HepG2 (cell line): ENCODE measurements at regions not wholly inside any gene's neighbourhood (a gene's known extent, or its start where the extent isn't known, plus 50 kb on each side); places are given as distances from the start of the nearest gene placed in this dataset.

ENCODE experiments used
- GABPB1 ChIP-seq: IDR thresholded peaks from 2 replicates; pipeline ENCODE4 v1.6.1; 2016; ENCODE audit warnings: mild to moderate bottlenecking, missing genetic modification reagents, moderate library complexity, missing compliant biosample characterization
- POLR2A ChIP-seq, 2 experiments: IDR thresholded peaks; 2 replicates each; pipeline ENCODE4 v1.6.1; 2011; ENCODE audit warnings: low read depth in 2 of 2, low read length in 2 of 2, mild to moderate bottlenecking in 1 of 2, moderate library complexity in 1 of 2; ENCODE audit not compliant: insufficient read depth in 1 of 2
- ZNF207 ChIP-seq: fragments of 450-650 bp; IDR thresholded peaks from 2 replicates; pipeline ENCODE4 v1.6.1; 2016; ENCODE audit warnings: antibody characterized with exemption, borderline replicate concordance
- ZNF747 ChIP-seq: sonication (generic); formaldehyde crosslinking; IDR thresholded peaks from 2 replicates; pipeline ENCODE4 v1.8.1; 2023; ENCODE audit warnings: missing genetic modification reagents, mild to moderate bottlenecking, borderline replicate concordance
- ZNF775 ChIP-seq: sonication (generic); formaldehyde crosslinking; IDR thresholded peaks from 2 replicates; pipeline ENCODE4 v1.4.0; 2020; ENCODE audit warnings: missing genetic modification reagents, mild to moderate bottlenecking, moderate library complexity, borderline replicate concordance
- TF ChIP-seq, protein P1 (sequence below): sonication (generic); formaldehyde crosslinking; IDR thresholded peaks from 2 replicates; pipeline ENCODE4 v1.4.0; 2020; ENCODE audit warnings: missing genetic modification reagents
- TF ChIP-seq, protein P2 (sequence below): sonication (generic); formaldehyde crosslinking; IDR thresholded peaks from 2 replicates; pipeline ENCODE4 v1.5.0; 2020; ENCODE audit warnings: mild to moderate bottlenecking, missing genetic modification reagents, moderate library complexity
- TF ChIP-seq, protein P3 (sequence below): sonication (generic); formaldehyde crosslinking; IDR thresholded peaks from 2 replicates; pipeline ENCODE4 v1.4.0; 2020; ENCODE audit warnings: missing genetic modification reagents

- TF ChIP-seq ZNF207 (no peak), GABPB1 (CRISPR knock-in tag) (no peak), POLR2A (IDR thresholded peaks at IDR 0.05; ENCODE audit: insufficient read depth in 1 of 2, low read depth in 2 of 2, low read length in 2 of 2) (no peak), ZNF747 (CRISPR knock-in tag) (no peak), ZNF775 (no peak)
- TF ChIP-seq, protein P1, sequence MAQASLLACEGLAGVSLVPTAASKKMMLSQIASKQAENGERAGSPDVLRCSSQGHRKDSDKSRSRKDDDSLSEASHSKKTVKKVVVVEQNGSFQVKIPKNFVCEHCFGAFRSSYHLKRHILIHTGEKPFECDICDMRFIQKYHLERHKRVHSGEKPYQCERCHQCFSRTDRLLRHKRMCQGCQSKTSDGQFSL (CRISPR knock-in tag), result no peak
- TF ChIP-seq, protein P2, sequence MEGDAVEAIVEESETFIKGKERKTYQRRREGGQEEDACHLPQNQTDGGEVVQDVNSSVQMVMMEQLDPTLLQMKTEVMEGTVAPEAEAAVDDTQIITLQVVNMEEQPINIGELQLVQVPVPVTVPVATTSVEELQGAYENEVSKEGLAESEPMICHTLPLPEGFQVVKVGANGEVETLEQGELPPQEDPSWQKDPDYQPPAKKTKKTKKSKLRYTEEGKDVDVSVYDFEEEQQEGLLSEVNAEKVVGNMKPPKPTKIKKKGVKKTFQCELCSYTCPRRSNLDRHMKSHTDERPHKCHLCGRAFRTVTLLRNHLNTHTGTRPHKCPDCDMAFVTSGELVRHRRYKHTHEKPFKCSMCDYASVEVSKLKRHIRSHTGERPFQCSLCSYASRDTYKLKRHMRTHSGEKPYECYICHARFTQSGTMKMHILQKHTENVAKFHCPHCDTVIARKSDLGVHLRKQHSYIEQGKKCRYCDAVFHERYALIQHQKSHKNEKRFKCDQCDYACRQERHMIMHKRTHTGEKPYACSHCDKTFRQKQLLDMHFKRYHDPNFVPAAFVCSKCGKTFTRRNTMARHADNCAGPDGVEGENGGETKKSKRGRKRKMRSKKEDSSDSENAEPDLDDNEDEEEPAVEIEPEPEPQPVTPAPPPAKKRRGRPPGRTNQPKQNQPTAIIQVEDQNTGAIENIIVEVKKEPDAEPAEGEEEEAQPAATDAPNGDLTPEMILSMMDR (CRISPR knock-in tag), result no peak
- TF ChIP-seq, protein P3, sequence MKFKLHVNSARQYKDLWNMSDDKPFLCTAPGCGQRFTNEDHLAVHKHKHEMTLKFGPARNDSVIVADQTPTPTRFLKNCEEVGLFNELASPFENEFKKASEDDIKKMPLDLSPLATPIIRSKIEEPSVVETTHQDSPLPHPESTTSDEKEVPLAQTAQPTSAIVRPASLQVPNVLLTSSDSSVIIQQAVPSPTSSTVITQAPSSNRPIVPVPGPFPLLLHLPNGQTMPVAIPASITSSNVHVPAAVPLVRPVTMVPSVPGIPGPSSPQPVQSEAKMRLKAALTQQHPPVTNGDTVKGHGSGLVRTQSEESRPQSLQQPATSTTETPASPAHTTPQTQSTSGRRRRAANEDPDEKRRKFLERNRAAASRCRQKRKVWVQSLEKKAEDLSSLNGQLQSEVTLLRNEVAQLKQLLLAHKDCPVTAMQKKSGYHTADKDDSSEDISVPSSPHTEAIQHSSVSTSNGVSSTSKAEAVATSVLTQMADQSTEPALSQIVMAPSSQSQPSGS (CRISPR knock-in tag), result no peak
Observed at GRCh38 chr9:73402081-73403028, 250.7 kb downstream of the ANXA1 start.
